ENCODE measurements at regions not wholly inside any gene's neighbourhood (a gene's known extent, or its start where the extent isn't known, plus 50 kb on each side); places are given as distances from the start of the nearest gene placed in this dataset.

GRCh38 chr18:32542221-32542798, 71.6 kb upstream of the GAREM1 start:
- DNase-seq = no peak

- DNase-seq = peak in 3 of 6 experiments; percentile 50 to 53 (median 51)
Observed at GRCh38 chr18:32530947-32531651, 60.4 kb upstream of the GAREM1 start.

GRCh38 chr18:32529722-32530420, 59.2 kb upstream of the GAREM1 start:
- DNase-seq = no peak

- DNase-seq = no peak
Observed at GRCh38 chr18:32520771-32521170, 50.1 kb upstream of the GAREM1 start.

Measured in stimulated activated naive CD4-positive, alpha-beta T cell (primary cell).